H1 (cell line): ENCODE measurements at regions not wholly inside any gene's neighbourhood (a gene's known extent, or its start where the extent isn't known, plus 50 kb on each side); places are given as distances from the start of the nearest gene placed in this dataset.

Experiments
- CTCF ChIA-PET: fragments of 300-600 bp; sonication (Branson Sonifier 250); formaldehyde crosslinking; loops from one replicate; lab custom pipeline; 2021; ENCODE audit not compliant: partially characterized antibody; lab: Charles Lee
- POLR2A ChIA-PET: fragments of 300-600 bp; sonication (Branson Sonifier 250); formaldehyde crosslinking; loops from one replicate; lab custom pipeline; 2021; ENCODE audit warnings: inconsistent platforms; ENCODE audit not compliant: partially characterized antibody; lab: Charles Lee
- DNase-seq, 2 experiments: peaks; one replicate each; pipeline versions ENCODE4 v3.0.0 to v3.0.0-alpha.2; 2010 to 2022; ENCODE audit warnings: low spot score in 2 of 2, low read depth in 1 of 2, mixed read lengths in 1 of 2
- FAIRE-seq: peaks from 2 replicates; lab custom pipeline; 2011; peaks lifted over from hg19 to GRCh38; lab: Jason Lieb, UNC
- H2AFZ ChIP-seq: 2 replicates; pipeline ENCODE4 v1.8.1; 2012; ENCODE audit warnings: low read length, inconsistent platforms
- H2AK5ac ChIP-seq: 2 replicates; pipeline ENCODE4 v1.6.1; 2013; ENCODE audit warnings: low read depth, low read length
- H2BK120ac ChIP-seq: replicated peaks from 2 replicates; pipeline ENCODE3; 2013; ENCODE audit warnings: low read depth, low read length, inconsistent platforms
- H2BK12ac ChIP-seq: 2 replicates; pipeline ENCODE4 v1.6.1; 2013; ENCODE audit warnings: low read depth, low read length
- H2BK15ac ChIP-seq: 2 replicates; pipeline ENCODE4 v1.6.1; 2013; ENCODE audit warnings: low read length
- H2BK20ac ChIP-seq: 2 replicates; pipeline ENCODE4 v1.6.1; 2013; ENCODE audit warnings: low read length
- H2BK5ac ChIP-seq: 2 replicates; pipeline ENCODE4 v1.6.1; 2013; ENCODE audit warnings: low read depth, low read length
- H3K14ac ChIP-seq: 2 replicates; pipeline ENCODE4 v1.6.1; 2013; ENCODE audit warnings: inconsistent platforms; ENCODE audit not compliant: insufficient read length
- H3K18ac ChIP-seq: 2 replicates; pipeline ENCODE4 v1.6.1; 2013; ENCODE audit warnings: low read length; ENCODE audit errors: extremely low read depth
- H3K23ac ChIP-seq: 2 replicates; pipeline ENCODE4 v1.6.1; 2013; ENCODE audit warnings: inconsistent platforms; ENCODE audit not compliant: insufficient read length
- H3K23me2 ChIP-seq: 2 replicates; pipeline ENCODE4 v1.6.1; 2013; ENCODE audit warnings: low read depth, low read length
- H3K27ac ChIP-seq: 2 replicates; pipeline ENCODE4 v1.6.1; 2011; ENCODE audit warnings: low read depth, low read length, inconsistent platforms
- H3K27me3 ChIP-seq, 4 experiments: replicated peaks in 1 of 4; 1 replicate in 1 of 4; 2 replicates in 3 of 4; pipeline versions ENCODE4 v1.6.1 to v1.8.1; 2011 to 2013; ENCODE audit warnings: low read length in 3 of 4, mild to moderate bottlenecking in 3 of 4, inconsistent platforms in 2 of 4, mixed read lengths in 2 of 4, moderate library complexity in 1 of 4; ENCODE audit not compliant: control insufficient read depth in 3 of 4, insufficient read depth in 3 of 4; ENCODE audit errors: extremely low read depth in 1 of 4
- H3K36me3 ChIP-seq, 4 experiments: 2 replicates each; pipeline versions ENCODE4 v1.6.1 to v1.8.1; 2011 to 2013; ENCODE audit warnings: mild to moderate bottlenecking in 4 of 4, low read length in 3 of 4, moderate library complexity in 2 of 4, control low read depth in 1 of 4, inconsistent platforms in 1 of 4; ENCODE audit not compliant: insufficient read depth in 4 of 4, control insufficient read depth in 2 of 4
- H3K4ac ChIP-seq: replicated peaks from 2 replicates; pipeline ENCODE3; 2013; ENCODE audit warnings: low read length, low read depth, mixed read lengths, inconsistent platforms; ENCODE audit not compliant: insufficient read length
- H3K4me1 ChIP-seq, 4 experiments: replicated peaks in 1 of 4; 1 replicate in 1 of 4; 2 replicates in 3 of 4; pipeline versions ENCODE4 v1.6.1 to v1.8.1; 2011 to 2013; ENCODE audit warnings: low read length in 3 of 4, inconsistent platforms in 2 of 4, mixed read lengths in 1 of 4; ENCODE audit not compliant: insufficient read depth in 4 of 4, control insufficient read depth in 3 of 4
- H3K4me2 ChIP-seq, 2 experiments: 2 replicates each; pipeline versions ENCODE4 v1.6.1 to v1.8.1; 2011 to 2013; ENCODE audit warnings: low read depth in 2 of 2, low read length in 2 of 2, control low read depth in 1 of 2, inconsistent platforms in 1 of 2, mild to moderate bottlenecking in 1 of 2; ENCODE audit not compliant: insufficient read depth in 1 of 2
- H3K4me3 ChIP-seq, 4 experiments: fragments of 200-600, 300-600 bp in 1 of 4; sonication (generic), shearing (Covaris generic), sonication (Bioruptor Twin) in 1 of 4; 2 replicates each; pipeline versions ENCODE4 v1.5.1 to v1.8.1; 2011 to 2016; ENCODE audit warnings: low read length in 4 of 4, low read depth in 3 of 4, control low read depth in 2 of 4, inconsistent platforms in 2 of 4, mild to moderate bottlenecking in 2 of 4, mixed read lengths in 1 of 4, moderate library complexity in 1 of 4; ENCODE audit not compliant: insufficient read depth in 2 of 4; ENCODE audit errors: extremely low read depth in 1 of 4
- H3K56ac ChIP-seq: replicated peaks from 2 replicates; pipeline ENCODE3; 2013; ENCODE audit warnings: low read depth, mild to moderate bottlenecking, mixed read lengths, low read length, inconsistent platforms; ENCODE audit not compliant: insufficient read length
- H3K79me1 ChIP-seq: 2 replicates; pipeline ENCODE4 v1.6.1; 2013; ENCODE audit warnings: low read depth, low read length, control low read depth
- H3K79me2 ChIP-seq, 2 experiments: 2 replicates each; pipeline versions ENCODE4 v1.6.1 to v1.8.1; 2012 to 2013; ENCODE audit warnings: low read length in 2 of 2, mild to moderate bottlenecking in 2 of 2, inconsistent platforms in 1 of 2; ENCODE audit not compliant: insufficient read depth in 2 of 2, control insufficient read depth in 1 of 2
- H3K9ac ChIP-seq, 4 experiments: replicated peaks in 1 of 4; 1 replicate in 1 of 4; 2 replicates in 3 of 4; pipeline versions ENCODE4 v1.6.1 to v1.8.1; 2011 to 2013; ENCODE audit warnings: low read depth in 3 of 4, low read length in 3 of 4, control low read depth in 2 of 4, mild to moderate bottlenecking in 2 of 4, moderate library complexity in 2 of 4, inconsistent platforms in 1 of 4; ENCODE audit errors: extremely low read depth in 1 of 4
- H3K9me3 ChIP-seq, 2 experiments: 2 replicates each; pipeline versions ENCODE4 v1.6.1 to v1.8.1; 2012 to 2013; ENCODE audit warnings: mild to moderate bottlenecking in 2 of 2, moderate library complexity in 2 of 2, control low read depth in 1 of 2, inconsistent platforms in 1 of 2, low read depth in 1 of 2, low read length in 1 of 2, mixed read lengths in 1 of 2; ENCODE audit not compliant: insufficient read depth in 2 of 2
- H4K20me1 ChIP-seq, 2 experiments: replicated peaks in 1 of 2; 2 replicates each; pipeline versions ENCODE3 to v1.8.1; 2011 to 2013; ENCODE audit warnings: inconsistent platforms in 2 of 2, low read length in 2 of 2, mild to moderate bottlenecking in 1 of 2; ENCODE audit not compliant: insufficient read depth in 2 of 2, control insufficient read depth in 1 of 2
- H4K5ac ChIP-seq: 2 replicates; pipeline ENCODE4 v1.6.1; 2013; ENCODE audit warnings: low read length, low read depth, mixed read lengths, inconsistent platforms; ENCODE audit not compliant: insufficient read length
- H4K8ac ChIP-seq: 2 replicates; pipeline ENCODE4 v1.8.0; 2013; ENCODE audit warnings: mild to moderate bottlenecking, moderate library complexity, low read length, inconsistent platforms; ENCODE audit not compliant: insufficient read depth; ENCODE audit errors: extremely low read depth
- H4K91ac ChIP-seq: replicated peaks from 2 replicates; pipeline ENCODE3; 2013; ENCODE audit warnings: low read length, mixed read lengths, inconsistent platforms; ENCODE audit not compliant: insufficient read length
- CTBP2 ChIP-seq: IDR thresholded peaks from 2 replicates; pipeline ENCODE4 v1.7.0; 2011; ENCODE audit warnings: borderline replicate concordance, mild to moderate bottlenecking, moderate library complexity, mixed read lengths, low read length; ENCODE audit not compliant: insufficient read depth, insufficient read length
- MAFK ChIP-seq: IDR thresholded peaks from 2 replicates; pipeline ENCODE4 v1.6.1; 2012; ENCODE audit warnings: low read depth, mild to moderate bottlenecking, improper control_type of control experiment, low read length
- POLR2AphosphoS5 ChIP-seq: IDR thresholded peaks from 2 replicates; pipeline ENCODE4 v1.6.1; 2011; ENCODE audit warnings: low read depth, low read length
- SP4 ChIP-seq: IDR thresholded peaks from 2 replicates; pipeline ENCODE4 v1.6.1; 2012; ENCODE audit warnings: low read length, inconsistent platforms
- TAF7 ChIP-seq: optimal IDR thresholded peaks from 2 replicates; pipeline ENCODE3; 2011; ENCODE audit warnings: low read depth, mild to moderate bottlenecking, inconsistent platforms, low read length, moderate library complexity, borderline replicate concordance
- WGBS, 2 experiments: shearing (Covaris generic) in 1 of 2; methylation state at CpG; one replicate each; pipeline versions ENCODE4 v1.1.6 to v1.1.7; 2013 to 2015; ENCODE audit warnings: low lambda C conversion rate in 2 of 2, mixed read lengths in 2 of 2, inconsistent platforms in 1 of 2, low coverage in 1 of 2, missing lambda C conversion rate in 1 of 2; ENCODE audit not compliant: insufficient replicate concordance in 2 of 2, insufficient coverage in 1 of 2, insufficient read length in 1 of 2; ENCODE audit errors: extremely low coverage in 1 of 2, missing lambda C conversion rate in 1 of 2; 5-methylcytosine and 5-hydroxymethylcytosine counted together

GRCh38 chr6:167744681-167745669 lies 81.7 kb upstream of the AFDN start:
- no peak for TF ChIP-seq POLR2AphosphoS5
- no peak for TF ChIP-seq SP4
- no peak for TF ChIP-seq CTBP2
- no peak for TF ChIP-seq TAF7
- no peak for TF ChIP-seq MAFK
- 91% methylated on average over 16 of the region's 16 CpGs; no CpG with 5 or more reads in 1 of the 2 experiments for WGBS, 2 experiments

More at GRCh38 chr6:167744681-167745669, 81.7 kb upstream of the AFDN start:
- H3K14ac ChIP-seq: no peak overlapping the region
- no peak overlapping the region for H2BK15ac ChIP-seq
- no peaks in the 10 kb centered on the region; a peak in 1 of 7 replicates for H3K4me1 ChIP-seq
- no peaks in the 10 kb centered on the region for H3K79me2 ChIP-seq
- H3K79me1 ChIP-seq: no peaks in the 10 kb centered on the region; the same call in 1 of the 2 replicates
- H3K4ac ChIP-seq: no peak overlapping the region
- H3K23me2 ChIP-seq: no peaks in the 10 kb centered on the region; the same call in 1 of the 2 replicates
- no peak overlapping the region for H4K8ac ChIP-seq
- no peak overlapping the region for H3K23ac ChIP-seq
- FAIRE-seq: no peak
- POLR2A ChIA-PET: no interaction called here
- H3K27ac ChIP-seq: no peak overlapping the region
- no peak overlapping the region for H3K4me3 ChIP-seq
- no peak overlapping the region for H3K4me2 ChIP-seq
- H4K20me1 ChIP-seq: no peaks in the 10 kb centered on the region
- H4K5ac ChIP-seq: no peak overlapping the region
- H4K91ac ChIP-seq: no peak overlapping the region
- CTCF ChIA-PET: interaction anchor here (0.9 to 1.0 kb wide), 2 partner anchors 9 to 61 kb away, joined by 3 to 4 read pairs; no protein-coding TSS in a partner anchor
- H2BK5ac ChIP-seq: no peak overlapping the region
- H3K18ac ChIP-seq: no peak overlapping the region
- H2AK5ac ChIP-seq: no peak overlapping the region
- H3K36me3 ChIP-seq: no peaks in the 10 kb centered on the region
- no peak overlapping the region for H3K9ac ChIP-seq
- H2BK120ac ChIP-seq: no peak overlapping the region
- H2AFZ ChIP-seq: no peak overlapping the region
- H2BK20ac ChIP-seq: no peak overlapping the region
- no peaks in the 10 kb centered on the region for H3K27me3 ChIP-seq
- 0 out of 4 replicates have a peak, but pooled peaks cover 0 to 3% of the 10 kb centered on the region in 2 experiments for H3K9me3 ChIP-seq
- no peak overlapping the region for H2BK12ac ChIP-seq
- no peak for DNase-seq
- no peak overlapping the region for H3K56ac ChIP-seq
